Uterus (tissue), 2 donors: ENCODE measurements at regions not wholly inside any gene's neighbourhood (a gene's known extent, or its start where the extent isn't known, plus 50 kb on each side); places are given as distances from the start of the nearest gene placed in this dataset.

ENCODE experiments used
- POLR2A ChIP-seq, 2 donors: fragments of 450-650 bp; IDR thresholded peaks; one replicate each; pipeline ENCODE4 v1.6.1; 2016; ENCODE audit warnings: antibody characterized with exemption in 2 of 2, mild to moderate bottlenecking in 1 of 2, moderate library complexity in 1 of 2
- TF ChIP-seq, protein P1 (sequence below), 4 experiments: fragments of 200-600 bp in 2 of 4; fragments of 450-650 bp in 2 of 4; sonication (generic) in 2 of 4; IDR thresholded peaks; one replicate each; pipeline ENCODE4 v1.5.1; 2016 to 2019; ENCODE audit warnings: antibody characterized with exemption in 4 of 4, mild to moderate bottlenecking in 2 of 4, moderate library complexity in 1 of 4

GRCh38 chr2:16330982-16331381 lies 334.7 kb downstream of the CYRIA start:
- TF ChIP-seq, protein P1, sequence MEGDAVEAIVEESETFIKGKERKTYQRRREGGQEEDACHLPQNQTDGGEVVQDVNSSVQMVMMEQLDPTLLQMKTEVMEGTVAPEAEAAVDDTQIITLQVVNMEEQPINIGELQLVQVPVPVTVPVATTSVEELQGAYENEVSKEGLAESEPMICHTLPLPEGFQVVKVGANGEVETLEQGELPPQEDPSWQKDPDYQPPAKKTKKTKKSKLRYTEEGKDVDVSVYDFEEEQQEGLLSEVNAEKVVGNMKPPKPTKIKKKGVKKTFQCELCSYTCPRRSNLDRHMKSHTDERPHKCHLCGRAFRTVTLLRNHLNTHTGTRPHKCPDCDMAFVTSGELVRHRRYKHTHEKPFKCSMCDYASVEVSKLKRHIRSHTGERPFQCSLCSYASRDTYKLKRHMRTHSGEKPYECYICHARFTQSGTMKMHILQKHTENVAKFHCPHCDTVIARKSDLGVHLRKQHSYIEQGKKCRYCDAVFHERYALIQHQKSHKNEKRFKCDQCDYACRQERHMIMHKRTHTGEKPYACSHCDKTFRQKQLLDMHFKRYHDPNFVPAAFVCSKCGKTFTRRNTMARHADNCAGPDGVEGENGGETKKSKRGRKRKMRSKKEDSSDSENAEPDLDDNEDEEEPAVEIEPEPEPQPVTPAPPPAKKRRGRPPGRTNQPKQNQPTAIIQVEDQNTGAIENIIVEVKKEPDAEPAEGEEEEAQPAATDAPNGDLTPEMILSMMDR (IDR thresholded peaks at IDR 0.05) = no peak
- TF ChIP-seq POLR2A (IDR thresholded peaks at IDR 0.05) = no peak
